IMR-90 (cell line): ENCODE measurements at regions not wholly inside any gene's neighbourhood (a gene's known extent, or its start where the extent isn't known, plus 50 kb on each side); places are given as distances from the start of the nearest gene placed in this dataset.

Experiments
- ATAC-seq: fragments of 200-7000 bp; cut with Tn5 transposase; 2 replicates; pipeline ENCODE4 v1.9.1; 2020; ENCODE audit warnings: low read depth, mild to moderate bottlenecking, moderate library complexity
- BruUV-seq: library from RNA; stranded (reverse); fragments of 400-500 nt; replicated peaks from 2 replicates; lab custom pipeline; 2021; lab: Mats Ljungman, UMichigan
- CTCF ChIA-PET: fragments of 300-600 bp; formaldehyde crosslinking; extraction: SDS; loops from one replicate; lab custom pipeline; 2021; ENCODE audit warnings: antibody characterized with exemption; lab: Yijun Ruan, JAX
- POLR2A ChIA-PET: fragments of 300-600 bp; sonication (Branson Sonifier 250); formaldehyde crosslinking; loops from one replicate; lab custom pipeline; 2022; ENCODE audit warnings: antibody characterized with exemption; ENCODE audit not compliant: unreplicated experiment; lab: Charles Lee
- DNase-seq: peaks from one replicate; pipeline ENCODE4 v3.0.0; 2013
- H2AFZ ChIP-seq: replicated peaks from 2 replicates; pipeline ENCODE3; 2013; ENCODE audit warnings: low read length, mild to moderate bottlenecking; ENCODE audit not compliant: poor library complexity
- H2AK5ac ChIP-seq: 2 replicates; pipeline ENCODE4 v1.6.1; 2013; ENCODE audit warnings: low read depth, low read length, inconsistent platforms
- H2AK9ac ChIP-seq: replicated peaks from 2 replicates; pipeline ENCODE3; 2013; ENCODE audit warnings: mild to moderate bottlenecking, low read depth, low read length, moderate library complexity; ENCODE audit not compliant: poor library complexity
- H2BK120ac ChIP-seq: 2 replicates; pipeline ENCODE4 v1.6.1; 2013; ENCODE audit warnings: low read depth, low read length, inconsistent platforms
- H2BK15ac ChIP-seq: 3 replicates; pipeline ENCODE4 v1.6.1; 2013; ENCODE audit warnings: low read depth, low read length, inconsistent platforms
- H2BK20ac ChIP-seq: 2 replicates; pipeline ENCODE4 v1.6.1; 2013; ENCODE audit warnings: low read depth, mild to moderate bottlenecking, inconsistent platforms, low read length, moderate library complexity
- H2BK5ac ChIP-seq: 2 replicates; pipeline ENCODE4 v1.6.1; 2013; ENCODE audit warnings: mild to moderate bottlenecking, low read depth, low read length, inconsistent platforms; ENCODE audit not compliant: poor library complexity, severe bottlenecking
- H3K14ac ChIP-seq: replicated peaks from 2 replicates; pipeline ENCODE4 v1.6.1; 2013; ENCODE audit warnings: low read depth, low read length, inconsistent platforms
- H3K18ac ChIP-seq: 2 replicates; pipeline ENCODE4 v1.6.1; 2013; ENCODE audit warnings: low read depth, low read length, control low read depth
- H3K23ac ChIP-seq: 2 replicates; pipeline ENCODE4 v1.6.1; 2013; ENCODE audit warnings: low read depth, low read length, inconsistent platforms
- H3K27ac ChIP-seq: 2 replicates; pipeline ENCODE4 v1.5.1; 2013; ENCODE audit warnings: mild to moderate bottlenecking, control low read depth, low read length; ENCODE audit not compliant: insufficient read depth
- H3K27me3 ChIP-seq: 2 replicates; pipeline ENCODE4 v1.6.1; 2013; ENCODE audit warnings: low read length; ENCODE audit not compliant: control insufficient read depth, insufficient read depth
- H3K36me3 ChIP-seq: 2 replicates; pipeline ENCODE4 v1.6.1; 2013; ENCODE audit warnings: low read length, mixed read lengths; ENCODE audit not compliant: control insufficient read depth, insufficient read depth
- H3K4ac ChIP-seq: 2 replicates; pipeline ENCODE4 v1.6.1; 2013; ENCODE audit warnings: low read depth, low read length, inconsistent platforms
- H3K4me1 ChIP-seq: 2 replicates; pipeline ENCODE4 v1.6.1; 2013; ENCODE audit warnings: low read length, mixed read lengths; ENCODE audit not compliant: control insufficient read depth, insufficient read depth
- H3K4me2 ChIP-seq: 2 replicates; pipeline ENCODE4 v1.6.1; 2013; ENCODE audit warnings: low read depth, mild to moderate bottlenecking, control low read depth, low read length, moderate library complexity
- H3K4me3 ChIP-seq: 2 replicates; pipeline ENCODE4 v1.5.1; 2013; ENCODE audit warnings: low read depth, mild to moderate bottlenecking, control low read depth, low read length, moderate library complexity; ENCODE audit not compliant: insufficient read depth
- H3K56ac ChIP-seq: 2 replicates; pipeline ENCODE4 v1.6.1; 2013; ENCODE audit warnings: low read length, inconsistent platforms; ENCODE audit not compliant: insufficient read depth; ENCODE audit errors: extremely low read depth
- H3K79me1 ChIP-seq, 2 experiments: 2 replicates each; pipeline ENCODE4 v1.6.1; 2013; ENCODE audit warnings: low read length in 2 of 2, inconsistent platforms in 1 of 2, low read depth in 1 of 2
- H3K9ac ChIP-seq: 2 replicates; pipeline ENCODE4 v1.6.1; 2013; ENCODE audit warnings: low read depth, low read length, control low read depth
- H3K9me1 ChIP-seq: 2 replicates; pipeline ENCODE4 v1.6.1; 2013; ENCODE audit warnings: low read length, inconsistent platforms; ENCODE audit not compliant: insufficient read depth
- H3K9me3 ChIP-seq: 2 replicates; pipeline ENCODE4 v1.6.1; 2013; ENCODE audit warnings: low read length; ENCODE audit not compliant: control insufficient read depth, insufficient read depth
- H4K20me1 ChIP-seq: 2 replicates; pipeline ENCODE4 v1.6.1; 2013; ENCODE audit warnings: low read length, inconsistent platforms; ENCODE audit not compliant: insufficient read depth
- H4K5ac ChIP-seq: 2 replicates; pipeline ENCODE4 v1.6.1; 2013; ENCODE audit warnings: mild to moderate bottlenecking, low read depth, low read length, control low read depth
- H4K8ac ChIP-seq, 2 experiments: 2 replicates each; pipeline ENCODE4 v1.6.1; 2013; ENCODE audit warnings: low read depth in 2 of 2, low read length in 2 of 2, control low read depth in 1 of 2, inconsistent platforms in 1 of 2
- H4K91ac ChIP-seq: 2 replicates; pipeline ENCODE4 v1.6.1; 2013; ENCODE audit warnings: low read depth, low read length, inconsistent platforms; ENCODE audit not compliant: insufficient read depth
- BHLHE40 ChIP-seq: fragments of 150-350 bp; IDR thresholded peaks from 2 replicates; pipeline ENCODE4 v1.6.1; 2016; ENCODE audit warnings: mild to moderate bottlenecking, low read depth, low read length
- CEBPB ChIP-seq: IDR thresholded peaks from 2 replicates; pipeline ENCODE4 v1.6.1; 2012; ENCODE audit warnings: low read depth, low read length, improper control_type of control experiment
- CTCF ChIP-seq: conservative IDR thresholded peaks from 2 replicates; pipeline ENCODE4 v1.5.1; 2012; ENCODE audit warnings: mild to moderate bottlenecking, low read depth, low read length, improper control_type of control experiment
- ELK1 ChIP-seq: fragments of 150-350 bp; IDR thresholded peaks from 2 replicates; pipeline ENCODE4 v1.6.1; 2016; ENCODE audit warnings: low read depth, mild to moderate bottlenecking, low read length, moderate library complexity, borderline replicate concordance
- MAFK ChIP-seq: IDR thresholded peaks from 2 replicates; pipeline ENCODE4 v1.6.1; 2012; ENCODE audit warnings: low read depth, low read length, improper control_type of control experiment
- MAZ ChIP-seq: IDR thresholded peaks from 2 replicates; pipeline ENCODE4 v1.6.1; 2012; ENCODE audit warnings: low read depth, mild to moderate bottlenecking, low read length, improper control_type of control experiment, moderate library complexity, borderline replicate concordance
- NFE2L2 ChIP-seq: fragments of 150-350 bp; IDR thresholded peaks from 2 replicates; pipeline ENCODE4 v1.6.1; 2016; ENCODE audit warnings: low read depth, mild to moderate bottlenecking, low read length
- RAD21 ChIP-seq: IDR thresholded peaks from 2 replicates; pipeline ENCODE4 v1.6.1; 2012; ENCODE audit warnings: low read length, improper control_type of control experiment
- RCOR1 ChIP-seq: IDR thresholded peaks from 2 replicates; pipeline ENCODE4 v1.6.1; 2012; ENCODE audit warnings: mild to moderate bottlenecking, low read length, improper control_type of control experiment; ENCODE audit not compliant: insufficient replicate concordance
- RFX5 ChIP-seq: IDR thresholded peaks from 2 replicates; pipeline ENCODE4 v1.8.0; 2012; ENCODE audit warnings: low read depth, mild to moderate bottlenecking, low read length, moderate library complexity
- SMC3 ChIP-seq: fragments of 150-350 bp; IDR thresholded peaks from 2 replicates; pipeline ENCODE4 v1.6.1; 2016; ENCODE audit warnings: low read depth, mild to moderate bottlenecking, antibody characterized with exemption, low read length, moderate library complexity
- WGBS, 2 experiments: methylation state at CpG; one replicate each; pipeline versions ENCODE4 v1.1.5 to v1.1.7; 2013; ENCODE audit warnings: missing lambda C conversion rate in 2 of 2; ENCODE audit not compliant: insufficient read length in 1 of 2; ENCODE audit errors: extremely low coverage in 2 of 2; 5-methylcytosine and 5-hydroxymethylcytosine counted together
- dilution Hi-C: fragments of 300-500 bp; cut with HindIII; formaldehyde crosslinking; loops from one replicate; pipeline ENCODE4 v1.14.3; 2018; ENCODE audit warnings: low sequenced_read_pairs; ENCODE audit not compliant: unreplicated experiment
- in situ Hi-C: fragments of 300-500 bp; cut with MboI; formaldehyde crosslinking; loops from 3 replicates; pipeline ENCODE4 v1.14.3; 2019; ENCODE audit warnings: low sequenced_read_pairs, inconsistent platforms, mixed read lengths
- intact Hi-C: fragments of 100-400 bp; cut with micrococcal nuclease; formaldehyde crosslinking; loops from 2 replicates; pipeline ENCODE4 v1.10.0; 2022

- H2BK5ac ChIP-seq: no peak overlapping the region
- no peak overlapping the region for H3K4me3 ChIP-seq
- H2BK20ac ChIP-seq: no peak overlapping the region
- no peak overlapping the region for H4K5ac ChIP-seq
- intact Hi-C loops (no loop called here), in situ Hi-C loops (no loop called here), dilution Hi-C loops (no loop called here)
- no peak overlapping the region for H3K4ac ChIP-seq
- WGBS, 2 experiments: no CpG with 5 or more reads among the region's 1 CpG
- H3K9me3 ChIP-seq: no peaks in the 10 kb centered on the region
- H2AK9ac ChIP-seq: no peak overlapping the region
- no peak overlapping the region for H3K14ac ChIP-seq
- no peak overlapping the region for H3K9ac ChIP-seq
- H2BK15ac ChIP-seq: no peak overlapping the region
- no peak overlapping the region for H3K4me2 ChIP-seq
- H2AK5ac ChIP-seq: no peak overlapping the region
- TF ChIP-seq CEBPB (no peak), SMC3 (no peak), MAZ (no peak), ELK1 (no peak), RAD21 (no peak), BHLHE40 (no peak), MAFK (no peak), RCOR1 (no peak), RFX5 (no peak), CTCF (no peak), NFE2L2 (no peak)
- H4K91ac ChIP-seq: no peak overlapping the region
- H3K27me3 ChIP-seq: no peaks in the 10 kb centered on the region
- ChIA-PET CTCF (no interaction called here), POLR2A (no interaction called here)
- no peak overlapping the region for H4K8ac ChIP-seq
- H3K23ac ChIP-seq: no peak overlapping the region
- DNase-seq: no peak
- H2AFZ ChIP-seq: no peak overlapping the region
- no peaks in the 10 kb centered on the region for H3K4me1 ChIP-seq
- no peak for ATAC-seq
- no peak overlapping the region for H2BK120ac ChIP-seq
- BruUV-seq: no TSS peak
- H3K18ac ChIP-seq: no peak overlapping the region
- H4K20me1 ChIP-seq: no peaks in the 10 kb centered on the region
- no peaks in the 10 kb centered on the region for H3K9me1 ChIP-seq
- H3K79me1 ChIP-seq: no peaks in the 10 kb centered on the region
- H3K27ac ChIP-seq: no peak overlapping the region
- H3K56ac ChIP-seq: no peak overlapping the region
- H3K36me3 ChIP-seq: no peaks in the 10 kb centered on the region
These were observed 471.4 kb upstream of the NAALADL2 start for GRCh38 chr3:174387736-174388135.
